Spinal cord (tissue), 9 donors: ENCODE measurements at regions not wholly inside any gene's neighbourhood (a gene's known extent, or its start where the extent isn't known, plus 50 kb on each side); places are given as distances from the start of the nearest gene placed in this dataset.
"Not testable (repeated sequence)": the region's sequence is repeated elsewhere in the genome, so short reads cannot be mapped to it uniquely, and the experiment has no call there.

ENCODE experiments used
- DNase-seq, 6 donors: peaks; one replicate each; pipeline versions ENCODE4 v3.0.0 to v3.0.0-alpha.2; 2013 to 2015; ENCODE audit warnings: low spot score in 6 of 6, low read depth in 4 of 6
- H3K27ac ChIP-seq: one replicate; pipeline ENCODE4 v1.5.1; 2013; ENCODE audit warnings: low read depth, low read length, control low read depth
- H3K27me3 ChIP-seq: one replicate; pipeline ENCODE4 v1.6.1; 2013; ENCODE audit warnings: low read length; ENCODE audit not compliant: control insufficient read depth, insufficient read depth
- H3K36me3 ChIP-seq: one replicate; pipeline ENCODE4 v1.6.1; 2013; ENCODE audit warnings: low read length; ENCODE audit not compliant: control insufficient read depth, insufficient read depth
- H3K4me1 ChIP-seq: one replicate; pipeline ENCODE4 v1.6.1; 2013; ENCODE audit warnings: low read length; ENCODE audit not compliant: control insufficient read depth, insufficient read depth
- H3K4me3 ChIP-seq: one replicate; pipeline ENCODE4 v1.5.1; 2013; ENCODE audit warnings: low read depth, low read length, control low read depth
- H3K9me3 ChIP-seq: one replicate; pipeline ENCODE4 v1.6.1; 2013; ENCODE audit warnings: low read length; ENCODE audit not compliant: control insufficient read depth, insufficient read depth
- WGBS: methylation state at CpG from one replicate; pipeline ENCODE4 v1.1.5; 2013; ENCODE audit warnings: missing lambda C conversion rate; ENCODE audit not compliant: insufficient coverage; 5-methylcytosine and 5-hydroxymethylcytosine counted together
- donor health status: healthy.

GRCh38 chr6:50959081-50959641, 140.5 kb downstream of the TFAP2B start:
- 89% methylated on average over 1 of the region's 4 CpGs for WGBS
- H3K4me3 ChIP-seq = no peak overlapping the region
- no peak overlapping the region for H3K27ac ChIP-seq
- H3K4me1 ChIP-seq = no peaks in the 10 kb centered on the region
- H3K36me3 ChIP-seq = no peaks in the 10 kb centered on the region
- H3K27me3 ChIP-seq = no peaks in the 10 kb centered on the region
- no peak for DNase-seq
- peaks cover 1% of the 10 kb centered on the region for H3K9me3 ChIP-seq

- Histone ChIP-seq H3K36me3 (no peaks in the 10 kb centered on the region), H3K4me1 (no peaks in the 10 kb centered on the region), H3K4me3 (no peak overlapping the region), H3K27ac (no peak overlapping the region), H3K9me3 (peaks cover 1% of the 10 kb centered on the region), H3K27me3 (no peaks in the 10 kb centered on the region)
- DNase-seq = no peak
These were observed 142.9 kb downstream of the TFAP2B start for GRCh38 chr6:50961611-50962010.

- no peak for DNase-seq
- no peaks in the 10 kb centered on the region for H3K4me1 ChIP-seq
- H3K36me3 ChIP-seq = no peaks in the 10 kb centered on the region
- H3K4me3 ChIP-seq = no peak overlapping the region
- H3K27me3 ChIP-seq = no peaks in the 10 kb centered on the region
- H3K27ac ChIP-seq = no peak overlapping the region
- peaks cover 1% of the 10 kb centered on the region for H3K9me3 ChIP-seq
These were observed 143.6 kb downstream of the TFAP2B start for GRCh38 chr6:50962213-50962759.

GRCh38 chr6:50963952-50964351, 145.3 kb downstream of the TFAP2B start:
- Histone ChIP-seq H3K27me3 (no peaks in the 10 kb centered on the region), H3K27ac (no peak overlapping the region), H3K9me3 (peaks cover 1% of the 10 kb centered on the region), H3K4me1 (no peaks in the 10 kb centered on the region), H3K4me3 (no peak overlapping the region), H3K36me3 (no peaks in the 10 kb centered on the region)
- WGBS = 88% methylated on average over 5 of the region's 6 CpGs
- DNase-seq = no peak

- Histone ChIP-seq H3K27me3 (no peaks in the 10 kb centered on the region), H3K4me1 (no peaks in the 10 kb centered on the region), H3K36me3 (no peaks in the 10 kb centered on the region), H3K4me3 (no peak overlapping the region), H3K9me3 (peaks cover 1% of the 10 kb centered on the region), H3K27ac (no peak overlapping the region)
- no peak for DNase-seq
These were observed 146.8 kb downstream of the TFAP2B start for GRCh38 chr6:50965495-50965894.

- no CpG with 5 or more reads among the region's 1 CpG for WGBS
- DNase-seq = no peak
- Histone ChIP-seq H3K27ac (no peak overlapping the region), H3K4me3 (no peak overlapping the region), H3K36me3 (no peaks in the 10 kb centered on the region), H3K9me3 (peaks cover 1% of the 10 kb centered on the region), H3K27me3 (no peaks in the 10 kb centered on the region), H3K4me1 (no peaks in the 10 kb centered on the region)
These were observed 147.9 kb downstream of the TFAP2B start for GRCh38 chr6:50966532-50966931.

- peaks cover 1% of the 10 kb centered on the region for H3K9me3 ChIP-seq
- H3K27ac ChIP-seq = no peak overlapping the region
- no peak for DNase-seq
- no peak overlapping the region for H3K4me3 ChIP-seq
- no peaks in the 10 kb centered on the region for H3K36me3 ChIP-seq
- H3K27me3 ChIP-seq = no peaks in the 10 kb centered on the region
- H3K4me1 ChIP-seq = no peaks in the 10 kb centered on the region
These were observed 148.3 kb downstream of the TFAP2B start for GRCh38 chr6:50966986-50967385.

GRCh38 chr6:50968246-50968645, 149.6 kb downstream of the TFAP2B start:
- H3K36me3 ChIP-seq, H3K27me3 ChIP-seq, DNase-seq, H3K27ac ChIP-seq, H3K4me1 ChIP-seq, H3K9me3 ChIP-seq, H3K4me3 ChIP-seq: not testable (repeated sequence)
- WGBS = 88% methylated on average over 1 of the region's 5 CpGs

- Histone ChIP-seq H3K9me3 (no peaks in the 10 kb centered on the region), H3K4me1 (no peaks in the 10 kb centered on the region), H3K36me3 (no peaks in the 10 kb centered on the region), H3K27ac (no peak overlapping the region), H3K4me3 (no peak overlapping the region), H3K27me3 (no peaks in the 10 kb centered on the region)
- no peak for DNase-seq
- no CpG with 5 or more reads among the region's 1 CpG for WGBS
These were observed 152.2 kb downstream of the TFAP2B start for GRCh38 chr6:50970908-50971307.

- DNase-seq = no peak
- no peaks in the 10 kb centered on the region for H3K9me3 ChIP-seq
- 88% methylated on average over 2 of the region's 2 CpGs for WGBS
- no peak overlapping the region for H3K27ac ChIP-seq
- no peak overlapping the region for H3K4me3 ChIP-seq
- no peaks in the 10 kb centered on the region for H3K27me3 ChIP-seq
- H3K36me3 ChIP-seq = no peaks in the 10 kb centered on the region
- H3K4me1 ChIP-seq = no peaks in the 10 kb centered on the region
These were observed 154.8 kb downstream of the TFAP2B start for GRCh38 chr6:50973464-50973863.
